ENCODE measurements at regions not wholly inside any gene's neighbourhood (a gene's known extent, or its start where the extent isn't known, plus 50 kb on each side); places are given as distances from the start of the nearest gene placed in this dataset.

DNA sequence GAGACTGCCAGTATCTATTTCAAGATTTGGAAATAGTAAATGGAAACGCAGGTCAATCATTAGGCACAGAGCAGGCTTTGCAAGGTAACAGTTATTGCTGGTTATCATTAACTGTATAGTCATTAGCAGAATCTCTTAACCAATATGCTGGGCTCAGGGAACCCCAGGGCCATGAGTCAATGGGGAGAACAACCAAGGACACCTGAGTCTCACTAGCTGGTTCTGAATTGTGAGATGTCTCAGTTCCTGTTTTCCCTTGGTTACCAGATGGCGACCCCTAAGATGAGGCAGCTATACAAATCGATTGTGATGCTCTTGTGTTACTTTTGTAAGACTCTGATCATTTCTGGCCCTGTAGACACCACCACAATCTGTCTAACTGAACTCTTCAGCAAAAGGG lies 385.3 kb downstream of the HAPSTR1 start:
- Histone ChIP-seq H3K27ac (ENCODE audit: low read depth in 1 of 2, low read length in 1 of 2) (no peak overlapping the region), H3K9ac (ENCODE audit: insufficient read depth in 1 of 2, low read length in 2 of 2) (no peak overlapping the region), H3K36me3 (ENCODE audit: control insufficient read depth in 4 of 4, insufficient read depth in 4 of 4, low read length in 4 of 4) (no peaks in the 10 kb centered on the region), H3K9me3 (ENCODE audit: control insufficient read depth in 4 of 4, insufficient read depth in 3 of 4, low read length in 3 of 4) (no peaks in the 10 kb centered on the region), H3K4me3 (no peak overlapping the region), H3K27me3 (ENCODE audit: control insufficient read depth in 3 of 3, insufficient read depth in 3 of 3, low read length in 2 of 3) (no peaks in the 10 kb centered on the region), H3K4me1 (ENCODE audit: control insufficient read depth in 5 of 5, insufficient read depth in 5 of 5, low read length in 5 of 5) (no peaks in the 10 kb centered on the region)
- DNase-seq (no peak), ATAC-seq (ENCODE audit: insufficient read depth, low FRiP score) (no peak)
- WGBS, 2 donors, result 89 to 91% methylated on average over 3 of the region's 3 CpGs
- TF ChIP-seq CTCF (IDR thresholded peaks at IDR 0.05; ENCODE audit: control extremely low read depth, extremely low read depth), result no peak

DNA sequence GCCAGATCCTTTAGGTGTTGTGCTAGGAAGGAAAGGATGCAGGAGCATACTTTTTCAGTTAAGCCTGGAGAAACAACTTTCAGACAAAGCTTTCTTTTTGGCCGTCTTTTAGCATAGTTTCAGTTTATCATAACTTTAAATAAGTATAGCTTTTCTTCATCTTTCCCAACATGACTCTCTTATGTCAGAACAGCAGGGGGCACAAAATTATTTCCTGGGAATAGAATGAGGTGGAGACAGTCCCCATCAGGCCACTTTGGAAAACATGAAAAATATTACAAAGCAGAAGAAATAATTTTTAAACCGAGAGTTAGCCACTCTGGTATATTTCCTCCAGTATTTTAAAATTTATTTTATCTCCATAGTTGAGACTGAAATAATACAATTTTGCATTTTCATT lies 387.6 kb downstream of the HAPSTR1 start:
- ATAC-seq (ENCODE audit: insufficient read depth, low FRiP score) (no peak), DNase-seq (no peak)
- Histone ChIP-seq H3K9me3 (ENCODE audit: control insufficient read depth in 4 of 4, insufficient read depth in 3 of 4, low read length in 3 of 4) (no peaks in the 10 kb centered on the region), H3K4me3 (no peak overlapping the region), H3K4me1 (ENCODE audit: control insufficient read depth in 5 of 5, insufficient read depth in 5 of 5, low read length in 5 of 5) (no peaks in the 10 kb centered on the region), H3K9ac (ENCODE audit: insufficient read depth in 1 of 2, low read length in 2 of 2) (no peak overlapping the region), H3K27me3 (ENCODE audit: control insufficient read depth in 3 of 3, insufficient read depth in 3 of 3, low read length in 2 of 3) (no peaks in the 10 kb centered on the region), H3K36me3 (ENCODE audit: control insufficient read depth in 4 of 4, insufficient read depth in 4 of 4, low read length in 4 of 4) (no peaks in the 10 kb centered on the region), H3K27ac (ENCODE audit: low read depth in 1 of 2, low read length in 1 of 2) (no peak overlapping the region)
- WGBS, 2 donors, result 75 to 76% methylated on average over 2 of the region's 2 CpGs
- no peak for TF ChIP-seq CTCF (IDR thresholded peaks at IDR 0.05; ENCODE audit: control extremely low read depth, extremely low read depth)

- WGBS, 2 donors, result 71 to 87% methylated on average over 3 of the region's 3 CpGs
- Histone ChIP-seq H3K27me3 (ENCODE audit: control insufficient read depth in 3 of 3, insufficient read depth in 3 of 3, low read length in 2 of 3) (no peaks in the 10 kb centered on the region), H3K9me3 (ENCODE audit: control insufficient read depth in 4 of 4, insufficient read depth in 3 of 4, low read length in 3 of 4) (no peaks in the 10 kb centered on the region), H3K36me3 (ENCODE audit: control insufficient read depth in 4 of 4, insufficient read depth in 4 of 4, low read length in 4 of 4) (no peaks in the 10 kb centered on the region), H3K4me1 (ENCODE audit: control insufficient read depth in 5 of 5, insufficient read depth in 5 of 5, low read length in 5 of 5) (no peaks in the 10 kb centered on the region), H3K27ac (ENCODE audit: low read depth in 1 of 2, low read length in 1 of 2) (no peak overlapping the region), H3K4me3 (no peak overlapping the region), H3K9ac (ENCODE audit: insufficient read depth in 1 of 2, low read length in 2 of 2) (no peak overlapping the region)
- DNase-seq, result no peak
- ATAC-seq (ENCODE audit: insufficient read depth, low FRiP score), result no peak
- TF ChIP-seq CTCF (IDR thresholded peaks at IDR 0.05; ENCODE audit: control extremely low read depth, extremely low read depth), result no peak
These were observed 389.1 kb downstream of the HAPSTR1 start for GRCh38 chr16:9480503-9480902.
